Non-pigmented ciliary epithelial cell (primary cell): ENCODE measurements at regions not wholly inside any gene's neighbourhood (a gene's known extent, or its start where the extent isn't known, plus 50 kb on each side); places are given as distances from the start of the nearest gene placed in this dataset.

Experiments
- DNase-seq: peaks from one replicate; pipeline ENCODE4 v3.0.0-alpha.2; 2010; ENCODE audit warnings: low read depth

DNA sequence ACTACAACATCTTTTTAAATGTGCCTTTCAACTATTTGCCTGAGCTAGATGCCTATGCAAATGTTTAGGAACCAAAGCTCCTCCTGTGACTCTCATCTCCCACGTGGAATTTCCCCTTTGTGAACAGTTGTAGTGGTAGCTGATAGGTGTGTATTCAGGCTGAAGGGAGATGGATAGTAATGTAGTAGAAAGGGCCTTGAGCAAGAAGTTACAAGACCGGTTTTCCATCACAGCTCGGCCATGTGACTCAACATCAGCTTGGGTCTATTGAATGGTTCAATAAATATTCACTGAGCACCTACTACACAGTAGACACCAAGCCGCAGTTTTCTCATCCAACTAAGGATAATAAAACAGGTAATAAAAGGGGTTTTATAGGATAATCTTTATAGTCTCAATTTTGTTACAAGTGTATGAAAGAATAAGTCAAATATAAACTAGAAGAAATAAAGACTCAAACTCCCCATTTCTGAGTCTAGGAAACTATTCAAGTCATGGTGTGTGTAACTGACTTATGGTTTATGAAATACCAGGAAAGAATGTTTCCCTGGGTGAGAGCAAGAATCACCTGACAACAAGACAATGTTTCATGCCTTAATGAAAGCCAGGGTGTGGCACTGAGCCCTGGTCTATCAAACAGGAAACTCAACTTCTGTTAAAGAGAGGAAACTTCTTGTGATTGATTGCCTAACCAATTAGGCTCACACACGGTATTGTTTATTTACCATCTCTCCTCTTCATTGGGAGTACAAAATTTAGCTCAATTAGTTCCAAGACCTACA, 187.1 kb upstream of the SPEF2 start:
- DNase-seq = no peak

DNA sequence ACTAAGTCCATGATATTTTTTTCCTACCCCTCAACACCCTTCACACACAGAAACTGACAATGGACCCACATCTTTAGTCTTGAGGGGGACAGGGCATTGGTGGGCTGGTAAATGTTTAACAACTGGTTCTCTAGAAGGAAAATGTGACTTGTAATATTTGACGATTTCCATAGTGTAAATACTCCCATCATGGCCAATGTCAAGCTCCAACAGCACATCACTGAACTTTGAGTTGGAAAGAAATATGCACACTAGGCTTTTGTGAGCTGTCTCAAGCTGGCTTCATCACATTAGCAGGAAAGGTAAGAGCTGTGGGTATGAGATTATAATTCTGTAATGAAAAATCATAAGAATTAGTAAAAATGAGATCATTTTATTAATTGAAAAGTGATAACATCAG, 189.9 kb upstream of the PRLR start:
- DNase-seq = no peak

DNA sequence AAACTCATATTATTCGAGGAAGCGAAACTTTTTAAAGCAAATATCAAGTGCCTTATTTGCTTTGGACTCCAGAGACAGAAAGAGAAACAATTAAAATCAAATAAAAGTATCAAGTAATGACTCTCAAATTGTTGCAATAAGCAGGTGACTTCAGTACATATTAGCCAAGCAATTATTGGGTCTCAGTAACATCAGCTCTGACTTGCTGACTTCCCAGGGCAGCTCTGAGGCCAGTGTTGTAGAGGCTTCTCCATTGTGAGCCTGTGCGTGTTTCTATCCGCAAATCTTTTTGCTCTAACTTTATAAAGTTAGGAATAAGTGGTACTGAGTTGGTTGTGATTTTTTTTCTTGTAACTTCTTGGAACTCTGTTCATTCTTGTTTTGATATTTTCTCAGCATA, 186.8 kb upstream of the PRLR start:
- DNase-seq = no peak

DNA sequence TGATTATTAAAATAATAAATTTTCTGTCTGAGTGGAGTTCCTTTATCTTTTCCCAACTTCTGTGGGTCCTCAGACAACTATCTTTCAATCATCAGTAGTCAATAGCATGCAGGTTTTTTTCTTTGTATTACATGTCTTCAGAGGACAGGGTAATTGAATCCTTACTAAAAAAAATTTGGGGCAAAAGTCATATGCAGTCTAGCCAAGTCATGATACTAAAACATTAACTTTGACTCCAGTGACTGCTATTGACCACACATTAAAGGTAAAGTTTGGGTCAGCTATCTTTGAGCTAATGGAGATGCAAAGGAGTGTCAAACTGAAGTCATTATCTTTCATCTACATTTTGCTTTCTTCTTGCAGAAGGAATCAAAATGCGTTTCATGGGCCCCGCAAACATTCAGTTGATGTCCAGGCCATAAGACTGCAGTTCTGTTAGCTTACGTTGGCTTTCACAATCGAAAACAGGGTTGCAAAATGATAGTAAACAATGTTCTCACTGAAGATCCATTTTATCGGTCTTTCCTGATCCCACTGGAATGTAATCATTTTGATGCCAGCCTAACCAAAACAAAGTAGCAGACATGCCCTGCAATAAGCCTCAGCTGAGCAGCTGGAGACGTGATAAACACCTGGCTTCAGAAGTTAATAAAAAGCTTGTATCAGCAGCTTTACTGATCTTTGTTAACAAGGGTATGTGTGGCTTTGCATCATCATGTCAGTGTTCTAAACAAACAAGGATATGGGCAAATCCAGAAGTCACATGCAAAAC, 186.1 kb upstream of the PRLR start:
- DNase-seq = no peak

DNA sequence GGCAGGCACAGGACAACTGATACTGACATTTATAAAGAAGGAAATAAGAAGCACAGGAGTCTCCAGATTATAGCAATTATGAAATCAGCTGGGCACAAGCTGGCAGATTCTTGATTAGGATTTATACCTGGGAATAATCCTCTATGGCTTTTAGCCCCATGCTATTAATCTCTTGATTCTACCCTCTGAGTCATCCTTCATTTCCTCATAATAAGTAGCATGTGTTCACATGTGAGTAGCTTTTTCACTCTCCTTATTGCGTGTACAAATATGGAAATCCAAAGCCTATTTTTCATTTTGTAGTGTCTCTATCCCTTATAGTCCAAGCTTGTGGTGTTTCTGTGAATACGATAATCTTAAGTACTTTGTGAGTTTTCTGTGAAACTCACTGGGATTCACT, 185.0 kb upstream of the PRLR start:
- DNase-seq = no peak

DNA sequence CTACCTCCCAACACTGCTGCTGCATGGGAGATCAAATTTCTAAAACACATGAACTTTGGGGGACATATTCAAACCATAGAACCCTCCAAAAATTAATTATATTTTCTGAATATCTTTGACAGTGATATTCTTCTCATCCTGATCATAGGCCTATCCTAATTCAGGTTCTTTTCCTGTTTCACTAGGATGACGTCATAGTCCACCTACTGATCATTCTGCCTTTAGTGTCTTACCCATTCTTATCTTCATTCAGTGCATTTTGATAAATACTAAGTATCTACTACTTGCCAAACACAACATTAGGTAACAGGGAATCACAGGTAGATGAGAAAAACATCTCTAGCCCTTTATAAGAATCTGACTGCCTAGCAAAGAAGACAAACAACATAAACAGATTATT, 179.1 kb upstream of the PRLR start:
- DNase-seq = no peak

DNA sequence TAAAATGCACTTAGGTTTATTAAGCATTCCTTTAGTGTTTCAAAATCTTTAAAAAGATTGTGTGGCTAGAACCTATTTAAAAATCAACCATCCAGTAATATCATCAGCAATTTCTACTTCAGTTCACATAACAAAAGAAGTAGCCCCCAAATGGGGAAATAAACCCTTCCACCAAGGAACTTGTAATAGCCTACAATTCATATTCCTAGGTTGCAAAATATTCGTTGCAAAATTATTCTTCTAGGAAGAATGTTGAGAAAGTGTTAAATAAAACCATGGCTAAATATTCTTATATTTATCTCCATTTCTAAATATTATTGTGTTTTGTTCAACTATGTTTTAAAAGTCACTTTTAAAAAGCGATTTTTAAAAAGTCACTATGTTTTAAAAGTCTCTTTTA, 177.9 kb upstream of the PRLR start:
- no peak for DNase-seq

DNA sequence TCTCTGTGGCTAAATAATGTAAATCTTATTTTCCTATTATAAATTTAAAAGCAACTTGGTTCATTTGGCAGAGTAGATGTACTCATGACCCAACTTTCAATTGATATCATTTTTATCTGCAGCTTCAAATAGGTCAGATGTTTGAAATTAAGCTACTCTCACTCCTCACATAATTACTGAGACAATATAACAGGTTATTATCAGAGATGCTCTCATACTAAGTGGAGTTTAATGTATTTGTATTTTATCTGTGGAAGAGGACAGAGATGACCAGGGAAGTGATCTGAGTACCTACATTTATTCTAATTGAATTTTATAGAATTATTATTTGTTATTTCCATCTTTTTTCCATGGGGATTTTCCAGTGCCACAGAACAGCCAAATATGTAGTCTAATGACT, 177.4 kb upstream of the PRLR start:
- DNase-seq = no peak

DNA sequence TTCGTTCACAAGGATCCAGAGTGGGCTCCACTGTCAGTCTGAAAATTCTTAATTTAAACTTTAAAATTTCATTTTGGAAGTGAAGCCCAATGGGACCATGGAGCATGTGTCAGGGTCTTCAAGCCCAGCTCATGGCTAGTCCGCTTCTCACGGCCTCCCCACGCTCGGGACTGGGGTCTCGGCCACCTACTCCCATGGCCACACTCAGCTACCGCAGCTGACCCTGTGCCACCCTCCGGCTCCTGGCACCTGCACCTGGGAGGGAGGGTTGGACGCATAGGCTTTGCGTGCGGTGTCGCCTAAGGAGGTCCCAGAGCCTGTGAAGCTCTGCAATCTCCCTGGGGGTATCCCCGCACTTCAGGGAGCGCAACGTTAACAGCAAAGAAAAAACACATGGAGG, 175.7 kb upstream of the PRLR start:
- no peak for DNase-seq

DNA sequence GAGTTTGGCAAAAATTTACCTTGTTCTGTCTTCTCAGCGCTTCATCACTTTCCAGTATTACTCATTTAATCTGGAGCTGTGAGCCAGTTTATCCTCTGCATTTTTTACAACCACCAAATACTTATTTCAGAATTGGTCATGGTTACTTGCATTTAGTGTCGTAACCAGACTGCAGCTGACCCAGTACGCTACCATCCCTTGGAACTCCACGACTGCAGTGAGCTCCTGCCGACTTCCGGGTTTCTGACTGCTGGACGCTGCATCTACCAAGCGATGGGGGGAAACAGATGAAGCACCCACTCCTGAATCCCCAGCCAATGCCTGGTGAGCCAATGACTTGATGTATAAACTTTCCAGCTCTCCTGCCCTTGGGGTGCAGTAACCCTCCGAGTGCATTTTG, 174.4 kb upstream of the PRLR start:
- no peak for DNase-seq

DNA sequence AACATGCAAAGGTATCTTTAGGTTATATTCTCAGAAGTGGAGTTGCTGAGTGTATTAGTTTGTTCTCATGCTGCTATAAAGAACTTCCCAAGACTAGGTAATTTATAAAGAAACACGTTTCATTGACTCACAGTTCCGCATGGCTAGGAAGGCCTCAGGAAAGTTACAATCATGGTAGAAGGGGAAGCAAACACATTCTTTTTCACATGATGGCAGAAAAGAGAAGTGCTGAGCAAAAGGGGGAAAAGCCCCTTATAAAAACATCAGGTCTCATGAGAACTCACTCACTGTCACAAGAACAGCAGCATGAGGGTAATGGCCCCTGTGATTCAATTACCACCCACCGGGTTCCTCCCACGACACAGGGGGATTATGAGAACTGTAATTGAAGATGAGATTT, 163.6 kb upstream of the PRLR start:
- no peak for DNase-seq

DNA sequence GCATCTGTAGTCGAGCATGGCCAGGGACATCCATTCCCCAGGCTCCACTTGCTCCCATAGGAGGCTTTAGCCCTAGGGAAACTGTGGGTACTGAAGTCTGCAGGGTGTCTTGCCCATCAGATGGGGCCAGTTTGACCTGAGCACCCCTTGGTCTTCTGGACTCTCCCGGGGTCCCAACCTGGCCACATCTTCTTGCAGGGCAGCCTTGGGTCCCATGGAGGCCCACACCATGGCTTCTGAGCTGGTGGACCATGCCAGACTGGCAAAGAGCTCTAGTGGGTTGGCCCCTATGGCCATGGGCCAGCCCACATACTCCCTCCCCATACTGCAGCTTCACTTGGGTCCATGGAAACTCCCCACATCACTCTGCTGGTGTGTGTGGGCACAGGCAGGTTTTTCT, 154.4 kb upstream of the PRLR start:
- no peak for DNase-seq

DNA sequence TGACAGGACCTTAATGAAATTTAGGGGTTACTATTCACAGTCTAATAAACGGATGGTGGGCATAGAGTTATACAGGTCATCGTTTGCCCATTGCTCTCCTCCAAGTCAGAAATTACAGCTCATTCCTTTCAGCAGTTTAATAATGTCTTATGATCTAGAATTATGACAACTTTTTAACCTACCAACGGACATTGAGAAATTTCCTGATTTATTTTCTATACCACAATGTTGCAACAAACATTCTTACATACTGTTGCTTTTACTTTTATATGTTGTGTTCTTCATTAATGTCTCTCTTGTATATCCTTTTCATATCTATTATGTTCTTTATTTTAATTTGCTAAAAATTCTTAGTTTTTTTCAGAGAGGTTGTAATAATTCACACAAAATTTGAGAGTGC, 152.8 kb upstream of the PRLR start:
- DNase-seq = no peak

DNA sequence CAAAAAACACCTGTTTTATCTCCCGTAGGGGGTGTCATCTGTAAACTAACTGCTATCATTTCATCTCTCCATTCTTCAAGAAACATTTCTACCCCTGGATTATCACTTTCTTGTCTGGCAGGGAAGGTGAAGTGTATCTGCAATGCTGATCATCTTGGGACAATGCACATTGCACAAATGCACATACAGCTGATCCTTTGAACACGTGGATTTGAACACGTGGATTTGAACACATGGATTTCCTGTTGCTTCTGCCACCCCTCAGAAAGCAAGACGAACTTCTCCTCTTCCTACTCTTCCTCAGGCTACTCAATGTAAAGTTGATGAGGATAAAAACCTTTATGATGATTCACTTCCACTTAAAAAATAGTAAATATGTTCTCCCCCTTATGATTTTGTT, 147.4 kb upstream of the PRLR start:
- DNase-seq = no peak

DNA sequence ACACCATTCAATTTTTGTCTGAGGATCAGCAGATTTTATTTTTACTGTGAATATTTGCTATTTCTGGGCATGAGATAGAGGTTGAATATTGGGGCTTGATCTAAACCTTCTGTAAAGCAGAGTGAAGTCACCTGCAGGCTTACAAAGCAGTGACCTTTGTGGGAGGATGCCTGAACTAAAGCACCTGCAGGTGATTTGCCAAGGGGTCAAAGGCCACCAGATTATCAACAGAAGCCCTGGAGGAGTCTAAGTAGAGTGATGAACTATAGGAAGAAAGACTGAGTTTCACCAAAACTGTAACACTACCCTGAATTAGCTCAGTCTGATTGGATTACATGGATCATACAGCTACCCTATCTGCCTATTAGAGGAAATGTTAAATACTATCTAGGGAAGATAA, 144.3 kb upstream of the PRLR start:
- DNase-seq = no peak

DNA sequence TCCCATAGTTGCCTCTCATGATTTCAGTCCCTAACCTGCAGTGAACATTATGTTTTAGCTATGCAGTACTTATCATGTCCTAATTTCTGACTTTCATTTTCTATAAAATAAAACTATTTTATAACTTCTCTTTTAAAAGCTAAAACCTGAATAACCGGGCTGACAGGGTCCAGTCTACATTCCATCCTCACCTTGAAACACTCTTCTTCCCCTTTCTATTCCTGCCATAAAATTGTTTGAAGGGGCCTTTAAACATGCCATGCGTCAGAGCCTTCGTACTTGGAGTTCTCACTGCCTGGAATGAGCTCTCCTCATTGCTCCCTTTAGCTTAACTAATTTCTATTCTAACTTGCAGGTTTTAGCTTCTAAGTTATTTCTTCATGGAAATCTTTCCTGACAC, 143.0 kb upstream of the PRLR start:
- DNase-seq = no peak

DNA sequence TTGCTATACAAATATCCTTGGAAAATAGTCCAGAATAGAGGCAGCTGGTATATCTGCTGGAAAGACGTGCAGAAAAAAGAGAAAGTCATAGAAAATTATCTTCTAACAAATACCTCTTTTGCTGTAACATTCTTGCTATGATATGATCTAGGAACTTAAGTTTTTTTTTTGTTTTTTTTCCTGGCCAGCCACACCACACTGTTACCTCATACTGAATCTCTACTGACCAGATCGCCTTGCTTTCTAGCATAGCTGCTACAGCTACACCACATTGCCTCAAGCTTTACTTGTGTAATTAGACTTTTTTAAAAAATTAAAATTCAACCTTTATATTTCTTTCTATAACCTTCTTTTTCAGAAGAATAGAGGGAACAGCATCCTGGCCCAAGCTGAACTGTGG, 142.2 kb upstream of the PRLR start:
- DNase-seq = no peak

DNA sequence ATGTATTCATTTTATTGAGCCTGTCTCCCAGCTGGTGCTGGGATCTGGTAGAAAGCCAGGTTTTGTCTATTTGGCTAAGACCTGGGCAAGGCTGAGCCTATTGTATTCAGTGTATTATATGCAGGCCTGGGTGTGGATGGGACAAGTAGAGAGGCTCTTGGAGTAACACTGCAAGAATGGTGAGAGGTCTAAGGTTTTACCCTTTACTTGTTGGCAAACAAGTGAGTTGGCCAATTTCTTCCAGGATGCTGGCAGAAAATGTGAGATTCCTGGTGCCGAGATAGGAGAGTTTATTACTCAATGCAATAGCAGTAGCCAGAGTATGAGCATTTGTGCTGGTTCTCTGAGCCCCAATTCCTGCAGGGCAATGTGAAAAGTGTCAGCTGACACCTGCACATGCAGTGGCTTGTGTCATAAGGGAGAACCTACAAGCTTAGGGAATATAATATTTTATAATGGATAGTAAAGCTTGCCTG, 141.7 kb upstream of the PRLR start:
- no peak for DNase-seq

DNA sequence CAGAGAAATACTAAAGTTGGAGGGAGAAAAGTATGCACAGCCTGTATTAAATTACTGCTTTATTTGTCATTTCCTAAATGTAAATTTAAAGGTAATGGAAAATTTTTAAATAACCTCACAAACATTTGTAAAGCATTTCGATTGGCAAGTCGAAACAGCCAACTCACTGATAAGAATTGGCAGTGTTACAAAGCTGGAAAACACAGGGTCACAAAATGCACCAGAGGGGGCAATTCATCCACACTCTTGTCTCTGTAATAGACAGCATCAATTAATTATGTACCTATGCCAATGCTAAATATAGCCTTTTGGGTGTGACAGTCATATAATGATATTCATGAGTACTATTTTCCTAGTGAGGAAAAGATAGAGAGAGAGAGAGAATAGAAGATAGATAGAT, 140.6 kb upstream of the PRLR start:
- DNase-seq = no peak

DNA sequence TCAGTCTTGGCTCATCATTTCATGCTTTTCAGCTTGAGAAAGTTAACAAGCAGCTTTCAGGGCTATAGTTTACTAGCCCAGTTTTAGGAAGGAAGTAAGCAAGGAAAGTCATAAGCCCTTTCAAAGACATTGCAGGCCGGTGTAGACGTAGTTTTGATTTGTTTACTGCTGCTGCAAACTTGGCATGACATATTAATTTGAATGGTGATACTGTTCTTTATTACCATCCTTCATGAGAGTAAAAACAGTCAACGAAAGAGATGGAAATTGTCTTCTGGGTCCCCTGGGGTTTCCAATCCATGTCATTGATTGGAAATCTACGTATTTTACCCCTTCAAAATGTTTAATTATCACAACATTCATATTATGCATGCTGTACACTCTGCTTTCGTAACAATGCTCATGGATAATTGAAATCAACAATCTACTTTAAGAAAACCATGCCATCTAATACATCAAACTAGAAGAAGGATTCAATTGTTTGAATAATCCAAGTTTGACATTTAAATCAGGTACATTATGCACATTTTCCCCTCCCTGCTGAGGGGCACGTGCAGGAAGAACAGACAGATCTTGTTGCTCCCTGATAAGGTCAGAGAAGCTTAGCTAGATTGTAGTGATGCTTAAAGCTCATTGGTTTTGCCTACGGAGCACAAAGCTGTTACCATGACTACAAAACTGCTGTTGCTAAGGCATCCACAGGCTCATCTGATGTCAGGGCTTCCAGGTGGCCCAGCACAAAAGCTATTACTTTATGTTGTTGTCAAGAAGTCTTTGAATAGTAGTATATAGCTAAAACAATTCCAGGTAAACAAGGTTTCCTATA, 139.9 kb upstream of the PRLR start:
- no peak for DNase-seq

DNA sequence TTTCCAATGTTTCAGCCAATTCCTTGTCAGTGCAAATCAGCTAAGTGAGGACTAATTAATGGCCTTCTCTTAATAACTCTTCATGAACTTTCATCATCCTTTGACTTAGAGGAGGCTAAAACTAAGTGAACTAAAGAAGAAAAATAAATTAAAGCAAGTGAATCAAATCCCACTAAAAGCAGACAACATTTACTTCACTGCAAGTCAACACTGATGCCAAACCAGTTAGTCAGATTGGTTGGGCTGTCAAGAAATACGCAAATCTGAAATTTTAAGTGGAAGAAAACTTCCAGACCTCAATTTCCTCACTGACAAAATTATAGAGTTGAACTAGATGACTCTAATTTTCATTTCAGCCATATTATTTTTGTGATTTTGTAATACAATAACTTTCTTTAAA, 137.2 kb upstream of the PRLR start:
- no peak for DNase-seq

DNA sequence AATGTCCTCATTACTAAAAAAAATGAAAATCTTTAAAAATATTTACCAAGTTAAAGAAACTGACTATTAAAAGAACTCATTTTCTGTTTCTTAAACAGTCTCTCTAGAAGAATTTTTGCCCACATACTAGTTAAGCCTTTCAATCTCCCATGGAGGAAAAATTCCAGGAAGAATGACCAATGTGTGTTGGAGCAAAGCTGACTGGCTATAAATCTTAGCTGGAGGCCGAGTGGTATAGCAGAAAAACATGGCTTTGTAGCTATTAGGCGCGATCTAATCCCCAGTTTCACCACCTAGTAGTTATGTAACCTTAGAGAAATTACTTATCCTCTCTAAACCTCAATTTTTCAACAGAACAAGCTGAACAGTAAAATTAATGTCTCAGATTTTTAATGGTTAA, 135.5 kb upstream of the PRLR start:
- no peak for DNase-seq

DNA sequence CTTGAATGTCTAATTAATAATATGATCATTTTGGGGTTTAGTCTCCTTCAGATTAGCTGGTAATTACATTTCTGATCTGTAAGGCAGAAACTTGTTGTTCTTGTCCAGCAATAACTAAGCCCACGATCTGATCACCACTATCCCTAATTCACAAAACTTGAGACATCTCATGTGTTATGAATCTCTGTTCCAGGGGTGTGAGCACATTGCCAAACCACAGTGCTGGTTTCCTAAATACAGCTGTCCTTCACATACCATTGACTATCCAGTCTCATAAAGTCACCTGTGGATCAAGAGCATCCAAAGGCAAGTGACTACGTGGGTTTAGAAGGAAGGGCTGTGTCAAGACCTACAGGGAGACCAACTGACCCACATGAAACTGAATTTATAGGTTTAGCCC, 134.1 kb upstream of the PRLR start:
- no peak for DNase-seq
